Kidney (tissue), 13 donors: ENCODE measurements at regions not wholly inside any gene's neighbourhood (a gene's known extent, or its start where the extent isn't known, plus 50 kb on each side); places are given as distances from the start of the nearest gene placed in this dataset.

ENCODE experiments used
- DNase-seq, 5 donors: peaks; one replicate each; pipeline ENCODE4 v3.0.0-alpha.2; 2013 to 2020
- FAIRE-seq: peaks from 2 replicates; lab custom pipeline; 2012; peaks lifted over from hg19 to GRCh38; lab: Jason Lieb, UNC
- H3K27ac ChIP-seq, 2 donors: one replicate each; pipeline ENCODE4 v1.7.0; 2013; ENCODE audit warnings: low read depth in 2 of 2, low read length in 2 of 2, inconsistent platforms in 1 of 2
- H3K27me3 ChIP-seq: one replicate; pipeline ENCODE4 v1.7.1; 2013; ENCODE audit warnings: low read length, inconsistent platforms; ENCODE audit not compliant: control insufficient read depth, insufficient read depth
- H3K36me3 ChIP-seq, 3 donors: one replicate each; pipeline versions ENCODE4 v1.7.0 to v1.7.1; 2013; ENCODE audit warnings: low read length in 3 of 3, control low read depth in 1 of 3, inconsistent platforms in 1 of 3; ENCODE audit not compliant: insufficient read depth in 3 of 3, control insufficient read depth in 2 of 3
- H3K4me1 ChIP-seq, 3 donors: one replicate each; pipeline versions ENCODE4 v1.7.0 to v1.7.1; 2013; ENCODE audit warnings: low read length in 3 of 3, inconsistent platforms in 1 of 3, low read depth in 1 of 3; ENCODE audit not compliant: control insufficient read depth in 2 of 3, insufficient read depth in 2 of 3
- H3K4me3 ChIP-seq, 3 donors: one replicate each; pipeline versions ENCODE4 v1.7.0 to v1.8.1; 2013; ENCODE audit warnings: low read length in 3 of 3, control low read depth in 1 of 3, inconsistent platforms in 1 of 3
- H3K9ac ChIP-seq, 3 donors: one replicate each; pipeline versions ENCODE4 v1.7.0 to v1.7.1; 2013; ENCODE audit warnings: low read length in 3 of 3, control low read depth in 1 of 3, inconsistent platforms in 1 of 3
- H3K9me3 ChIP-seq, 3 donors: one replicate each; pipeline versions ENCODE4 v1.7.0 to v1.7.1; 2013; ENCODE audit warnings: low read length in 3 of 3, control low read depth in 1 of 3, inconsistent platforms in 1 of 3; ENCODE audit not compliant: control insufficient read depth in 2 of 3, insufficient read depth in 1 of 3
- intact Hi-C: fragments of 100-400 bp; cut with DNase I; formaldehyde crosslinking; loops from one replicate; pipeline ENCODE4 v1.11.1; 2022
- TF ChIP-seq, protein P1 (sequence below): IDR thresholded peaks from 3 replicates; pipeline ENCODE4 v1.5.1; 2012; ENCODE audit warnings: mild to moderate bottlenecking, moderate library complexity, borderline replicate concordance; ENCODE audit not compliant: insufficient read depth; ENCODE audit errors: extremely low read depth
- donor health status: control.
- donor health status: control.
- donor health status: control.
- donor health status: control.
- donor health status: control.
- donor health status: DM: yes; HTN: yes; CAD: no.
- donor health status: Normal renal cell carcinoma (clear cell type).

DNA sequence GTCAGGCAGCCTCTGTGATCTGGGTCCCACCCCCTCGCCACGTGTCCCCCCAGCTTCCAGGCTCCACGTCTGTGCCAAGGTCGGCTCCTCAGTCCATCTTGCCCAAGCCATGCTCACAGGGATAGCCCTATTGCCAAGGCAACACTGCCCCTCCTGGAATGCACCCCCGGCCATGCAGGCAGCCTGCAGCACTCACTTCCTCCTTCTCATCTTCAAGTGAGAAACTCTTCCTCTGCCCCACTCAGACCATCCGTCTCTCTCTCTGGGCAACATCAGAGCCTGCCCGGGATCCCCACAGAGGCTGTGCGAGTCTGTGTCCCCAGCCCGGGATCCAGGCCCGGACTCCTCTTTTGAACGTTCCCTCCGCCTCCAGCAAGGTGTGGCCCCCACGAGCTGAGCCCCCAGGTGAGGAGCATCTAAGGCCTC lies 852.3 kb downstream of the BRD1 start:
- Histone ChIP-seq H3K9ac (no peak overlapping the region), H3K9me3 (no peaks in the 10 kb centered on the region), H3K4me1 (no peaks in the 10 kb centered on the region), H3K4me3 (no peak overlapping the region), H3K36me3 (no peaks in the 10 kb centered on the region), H3K27ac (no peak overlapping the region), H3K27me3 (no peaks in the 10 kb centered on the region)
- no peak for FAIRE-seq
- intact Hi-C loops, result no loop called here
- DNase-seq, result no peak
- TF ChIP-seq, protein P1, sequence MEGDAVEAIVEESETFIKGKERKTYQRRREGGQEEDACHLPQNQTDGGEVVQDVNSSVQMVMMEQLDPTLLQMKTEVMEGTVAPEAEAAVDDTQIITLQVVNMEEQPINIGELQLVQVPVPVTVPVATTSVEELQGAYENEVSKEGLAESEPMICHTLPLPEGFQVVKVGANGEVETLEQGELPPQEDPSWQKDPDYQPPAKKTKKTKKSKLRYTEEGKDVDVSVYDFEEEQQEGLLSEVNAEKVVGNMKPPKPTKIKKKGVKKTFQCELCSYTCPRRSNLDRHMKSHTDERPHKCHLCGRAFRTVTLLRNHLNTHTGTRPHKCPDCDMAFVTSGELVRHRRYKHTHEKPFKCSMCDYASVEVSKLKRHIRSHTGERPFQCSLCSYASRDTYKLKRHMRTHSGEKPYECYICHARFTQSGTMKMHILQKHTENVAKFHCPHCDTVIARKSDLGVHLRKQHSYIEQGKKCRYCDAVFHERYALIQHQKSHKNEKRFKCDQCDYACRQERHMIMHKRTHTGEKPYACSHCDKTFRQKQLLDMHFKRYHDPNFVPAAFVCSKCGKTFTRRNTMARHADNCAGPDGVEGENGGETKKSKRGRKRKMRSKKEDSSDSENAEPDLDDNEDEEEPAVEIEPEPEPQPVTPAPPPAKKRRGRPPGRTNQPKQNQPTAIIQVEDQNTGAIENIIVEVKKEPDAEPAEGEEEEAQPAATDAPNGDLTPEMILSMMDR, result no peak

- H3K9me3 ChIP-seq, result no peaks in the 10 kb centered on the region
- H3K27me3 ChIP-seq, result no peaks in the 10 kb centered on the region
- no peak overlapping the region for H3K9ac ChIP-seq
- intact Hi-C loops, result no loop called here
- DNase-seq, result no peak
- no peak for FAIRE-seq
- H3K27ac ChIP-seq, result no peak overlapping the region
- TF ChIP-seq, protein P1, result no peak
- H3K4me3 ChIP-seq, result no peak overlapping the region
- no peaks in the 10 kb centered on the region for H3K4me1 ChIP-seq
- H3K36me3 ChIP-seq, result no peaks in the 10 kb centered on the region
These were observed 853.0 kb downstream of the BRD1 start for GRCh38 chr22:48974443-48975315.

DNA sequence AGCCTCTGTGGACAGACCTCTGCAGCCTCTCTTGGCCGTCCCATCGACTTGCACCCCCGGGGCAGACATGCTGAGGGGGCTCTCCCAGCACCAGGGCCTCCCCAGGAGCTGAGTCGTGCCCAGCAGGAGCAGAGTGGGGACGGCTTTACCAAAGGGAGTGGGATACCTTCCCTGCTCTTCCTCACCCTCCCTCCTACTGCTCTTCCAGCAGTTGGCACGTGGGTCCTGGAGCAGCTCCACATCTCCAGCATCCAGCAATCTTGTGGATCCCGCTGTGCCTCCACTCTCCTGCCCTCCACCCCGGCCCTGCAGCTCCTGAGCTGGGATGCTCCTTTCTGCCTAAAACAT lies 854.0 kb downstream of the BRD1 start:
- H3K27ac ChIP-seq, result no peak overlapping the region
- H3K9me3 ChIP-seq, result no peaks in the 10 kb centered on the region
- no peak overlapping the region for H3K4me3 ChIP-seq
- TF ChIP-seq, protein P1, result no peak
- no peak overlapping the region for H3K9ac ChIP-seq
- no peaks in the 10 kb centered on the region for H3K36me3 ChIP-seq
- no peaks in the 10 kb centered on the region for H3K4me1 ChIP-seq
- no peak for FAIRE-seq
- intact Hi-C loops, result no loop called here
- DNase-seq, result no peak
- H3K27me3 ChIP-seq, result no peaks in the 10 kb centered on the region
